ENCODE measurements at regions not wholly inside any gene's neighbourhood (a gene's known extent, or its start where the extent isn't known, plus 50 kb on each side); places are given as distances from the start of the nearest gene placed in this dataset.

- TF ChIP-seq, protein P1, sequence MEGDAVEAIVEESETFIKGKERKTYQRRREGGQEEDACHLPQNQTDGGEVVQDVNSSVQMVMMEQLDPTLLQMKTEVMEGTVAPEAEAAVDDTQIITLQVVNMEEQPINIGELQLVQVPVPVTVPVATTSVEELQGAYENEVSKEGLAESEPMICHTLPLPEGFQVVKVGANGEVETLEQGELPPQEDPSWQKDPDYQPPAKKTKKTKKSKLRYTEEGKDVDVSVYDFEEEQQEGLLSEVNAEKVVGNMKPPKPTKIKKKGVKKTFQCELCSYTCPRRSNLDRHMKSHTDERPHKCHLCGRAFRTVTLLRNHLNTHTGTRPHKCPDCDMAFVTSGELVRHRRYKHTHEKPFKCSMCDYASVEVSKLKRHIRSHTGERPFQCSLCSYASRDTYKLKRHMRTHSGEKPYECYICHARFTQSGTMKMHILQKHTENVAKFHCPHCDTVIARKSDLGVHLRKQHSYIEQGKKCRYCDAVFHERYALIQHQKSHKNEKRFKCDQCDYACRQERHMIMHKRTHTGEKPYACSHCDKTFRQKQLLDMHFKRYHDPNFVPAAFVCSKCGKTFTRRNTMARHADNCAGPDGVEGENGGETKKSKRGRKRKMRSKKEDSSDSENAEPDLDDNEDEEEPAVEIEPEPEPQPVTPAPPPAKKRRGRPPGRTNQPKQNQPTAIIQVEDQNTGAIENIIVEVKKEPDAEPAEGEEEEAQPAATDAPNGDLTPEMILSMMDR (IDR thresholded peaks at IDR 0.05; ENCODE audit: extremely low read depth in 1 of 2, insufficient read depth in 1 of 2, low read depth in 1 of 2, low read length in 2 of 2): no peak
- TF ChIP-seq POLR2A (IDR thresholded peaks at IDR 0.05; ENCODE audit: low read depth, low read length): no peak
- no peak for TF ChIP-seq POLR2AphosphoS5 (IDR thresholded peaks at IDR 0.05; ENCODE audit: insufficient read depth, low read depth, low read length)
- no peak for TF ChIP-seq EZH2 (IDR thresholded peaks at IDR 0.05; ENCODE audit: borderline replicate concordance, low read depth, low read length, severe bottlenecking)
- no peak for TF ChIP-seq MYC (IDR thresholded peaks at IDR 0.05; ENCODE audit: low read depth, low read length)
- TF ChIP-seq, protein P2, sequence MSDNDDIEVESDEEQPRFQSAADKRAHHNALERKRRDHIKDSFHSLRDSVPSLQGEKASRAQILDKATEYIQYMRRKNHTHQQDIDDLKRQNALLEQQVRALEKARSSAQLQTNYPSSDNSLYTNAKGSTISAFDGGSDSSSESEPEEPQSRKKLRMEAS (IDR thresholded peaks at IDR 0.05; ENCODE audit: insufficient read depth, insufficient read length): no peak
- TF ChIP-seq FOS (IDR thresholded peaks at IDR 0.05; ENCODE audit: borderline replicate concordance, insufficient read depth, low read length): no peak
- no peak for TF ChIP-seq GATA2 (IDR thresholded peaks at IDR 0.05; ENCODE audit: insufficient read depth, insufficient read length, low read depth, low read length)
- TF ChIP-seq JUN (IDR thresholded peaks at IDR 0.05; ENCODE audit: borderline replicate concordance, insufficient read depth, insufficient read length, low read depth): no peak
Measured at GRCh38 chr18:38038242-38038641, 472.6 kb upstream of the CELF4 start.

Measured in endothelial cell of umbilical vein (primary cell).